Osteocyte (in vitro differentiated cells): ENCODE measurements at regions not wholly inside any gene's neighbourhood (a gene's known extent, or its start where the extent isn't known, plus 50 kb on each side); places are given as distances from the start of the nearest gene placed in this dataset.
"Not testable (repeated sequence)": the region's sequence is repeated elsewhere in the genome, so short reads cannot be mapped to it uniquely, and the experiment has no call there.

ENCODE experiments used
- DNase-seq: peaks from one replicate; pipeline ENCODE4 v3.0.0; 2021; ENCODE audit warnings: mixed read lengths; ENCODE audit not compliant: unreplicated experiment; ENCODE audit errors: extremely low spot score
- H3K27ac Mint-ChIP-seq: one replicate; pipeline ENCODE4 v1.8.0; 2021; ENCODE audit warnings: mild to moderate bottlenecking, mixed read lengths; ENCODE audit not compliant: unreplicated experiment
- H3K27me3 Mint-ChIP-seq: one replicate; pipeline ENCODE4 v1.8.0; 2021; ENCODE audit warnings: mixed read lengths; ENCODE audit not compliant: unreplicated experiment
- H3K36me3 Mint-ChIP-seq: one replicate; pipeline ENCODE4 v1.8.0; 2021; ENCODE audit warnings: mixed read lengths; ENCODE audit not compliant: unreplicated experiment
- H3K4me1 Mint-ChIP-seq: one replicate; pipeline ENCODE4 v1.8.0; 2021; ENCODE audit warnings: mixed read lengths; ENCODE audit not compliant: unreplicated experiment
- H3K4me3 Mint-ChIP-seq: one replicate; pipeline ENCODE4 v1.8.0; 2021; ENCODE audit warnings: mild to moderate bottlenecking, moderate library complexity, mixed read lengths; ENCODE audit not compliant: unreplicated experiment
- H3K9me3 Mint-ChIP-seq: one replicate; pipeline ENCODE4 v1.8.0; 2021; ENCODE audit warnings: mixed read lengths; ENCODE audit not compliant: unreplicated experiment
- CTCF ChIP-seq: fragments of 200-600 bp; sonication (generic); IDR thresholded peaks from 2 replicates; pipeline ENCODE4 v1.5.0; 2021; ENCODE audit warnings: antibody characterized with exemption, mild to moderate bottlenecking, moderate library complexity

DNA sequence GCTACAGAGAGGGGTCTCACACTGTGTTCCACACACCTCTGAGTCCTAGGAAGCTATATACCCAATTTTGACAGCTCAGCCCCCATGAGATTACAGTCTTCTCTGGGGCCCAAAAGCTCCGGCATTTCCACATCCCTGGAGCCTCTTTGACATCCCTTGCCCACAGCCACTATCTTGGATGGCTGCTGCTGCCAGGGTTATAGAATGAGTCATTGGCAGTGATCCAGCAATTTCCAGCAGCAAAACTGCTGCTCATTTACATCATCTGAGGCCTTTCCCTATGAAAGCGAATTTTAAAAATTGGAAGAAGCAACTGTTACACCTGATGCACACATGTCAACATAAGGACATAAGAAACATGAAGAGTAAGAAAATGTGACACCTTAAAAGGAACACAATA is 590.7 kb downstream of the MEI4 start:
- Mint-ChIP-seq H3K27ac (no peak overlapping the region), H3K4me3 (no peak overlapping the region)
- DNase-seq, result no peak

DNA sequence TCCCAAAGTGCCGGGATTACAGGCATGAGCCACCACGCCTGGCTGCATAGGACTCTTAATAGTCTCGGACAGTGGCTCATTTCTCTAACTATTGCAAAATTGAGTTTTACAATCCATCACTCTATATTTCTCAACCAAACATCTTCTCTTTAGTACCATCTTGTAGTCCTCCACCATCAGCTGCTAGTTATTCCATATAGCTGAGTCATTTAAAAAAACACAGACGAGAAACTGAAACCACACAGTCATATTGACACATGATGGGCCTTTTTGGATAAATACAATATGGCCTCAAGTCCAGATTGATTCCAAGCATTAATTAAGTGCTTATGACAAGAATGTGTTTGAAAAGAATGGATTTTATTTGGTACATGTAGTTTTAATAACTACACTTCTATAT is 599.1 kb downstream of the MEI4 start:
- no peaks in the 10 kb centered on the region for H3K9me3 Mint-ChIP-seq
- no peaks in the 10 kb centered on the region for H3K36me3 Mint-ChIP-seq
- H3K4me1 Mint-ChIP-seq, result peaks cover 6% of the 10 kb centered on the region
- H3K27me3 Mint-ChIP-seq, result no peaks in the 10 kb centered on the region
- no peak for DNase-seq
- TF ChIP-seq CTCF, result no peak
- H3K27ac Mint-ChIP-seq, result no peak overlapping the region
- no peak overlapping the region for H3K4me3 Mint-ChIP-seq

More for the DNA sequence above, 590.7 kb downstream of the MEI4 start:
- Mint-ChIP-seq H3K4me1 (no peaks in the 10 kb centered on the region), H3K36me3 (no peaks in the 10 kb centered on the region), H3K9me3 (peaks cover 20% of the 10 kb centered on the region), H3K27me3 (no peaks in the 10 kb centered on the region)
- no peak for TF ChIP-seq CTCF

- no peak for DNase-seq
- no peaks in the 10 kb centered on the region for H3K27me3 Mint-ChIP-seq
- H3K4me3 Mint-ChIP-seq, result no peak overlapping the region
- H3K4me1 Mint-ChIP-seq, result peaks cover 6% of the 10 kb centered on the region
- H3K9me3 Mint-ChIP-seq, result no peaks in the 10 kb centered on the region
- TF ChIP-seq CTCF, result no peak
- no peak overlapping the region for H3K27ac Mint-ChIP-seq
- H3K36me3 Mint-ChIP-seq, result no peaks in the 10 kb centered on the region
These were observed 600.8 kb downstream of the MEI4 start for GRCh38 chr6:78253618-78254017.

GRCh38 chr6:78259935-78260334 is 607.1 kb downstream of the MEI4 start:
- H3K9me3 Mint-ChIP-seq, result no peaks in the 10 kb centered on the region
- no peaks in the 10 kb centered on the region for H3K36me3 Mint-ChIP-seq
- no peak for TF ChIP-seq CTCF
- no peak overlapping the region for H3K27ac Mint-ChIP-seq
- H3K27me3 Mint-ChIP-seq, result no peaks in the 10 kb centered on the region
- no peak overlapping the region for H3K4me3 Mint-ChIP-seq
- no peak for DNase-seq
- H3K4me1 Mint-ChIP-seq, result no peaks in the 10 kb centered on the region

GRCh38 chr6:78260427-78260826 is 606.9 kb upstream of the IRAK1BP1 start:
- not testable (repeated sequence) for H3K27me3 Mint-ChIP-seq, DNase-seq, H3K36me3 Mint-ChIP-seq, H3K4me3 Mint-ChIP-seq, H3K4me1 Mint-ChIP-seq, H3K27ac Mint-ChIP-seq, H3K9me3 Mint-ChIP-seq
